ENCODE measurements at regions not wholly inside any gene's neighbourhood (a gene's known extent, or its start where the extent isn't known, plus 50 kb on each side); places are given as distances from the start of the nearest gene placed in this dataset.
"Not testable (repeated sequence)": the region's sequence is repeated elsewhere in the genome, so short reads cannot be mapped to it uniquely, and the experiment has no call there.

- no peaks in the 10 kb centered on the region for H3K9me3 Mint-ChIP-seq
- no peak overlapping the region for H3K4me3 Mint-ChIP-seq
- no peaks in the 10 kb centered on the region for H3K4me1 Mint-ChIP-seq
- no peaks in the 10 kb centered on the region for H3K36me3 Mint-ChIP-seq
- H3K27me3 Mint-ChIP-seq: peaks cover 3 to 5% of the 10 kb centered on the region in 2 donors
- no peak for DNase-seq
- no peak overlapping the region for H3K27ac Mint-ChIP-seq
- ATAC-seq (replicated peaks): no peak
These were observed 56.3 kb upstream of the DAAM1 start for GRCh38 chr14:59131938-59132795.

- Mint-ChIP-seq H3K36me3 (no peaks in the 10 kb centered on the region), H3K27ac (no peak overlapping the region), H3K4me3 (no peak overlapping the region), H3K9me3 (no peaks in the 10 kb centered on the region), H3K4me1 (no peaks in the 10 kb centered on the region), H3K27me3 (peaks cover 3 to 5% of the 10 kb centered on the region in 2 donors)
- no peak for DNase-seq
- no peak for ATAC-seq (replicated peaks)
These were observed 55.5 kb upstream of the DAAM1 start for GRCh38 chr14:59132796-59133494.

GRCh38 chr14:59133709-59134108, 54.8 kb upstream of the DAAM1 start:
- no peaks in the 10 kb centered on the region for H3K4me1 Mint-ChIP-seq
- no peak for ATAC-seq (replicated peaks)

GRCh38 chr14:59134307-59134706, 54.2 kb upstream of the DAAM1 start:
- Mint-ChIP-seq H3K27me3 (peaks cover 3 to 5% of the 10 kb centered on the region in 2 donors), H3K27ac (no peak overlapping the region), H3K4me1 (no peaks in the 10 kb centered on the region), H3K36me3 (no peaks in the 10 kb centered on the region), H3K9me3 (no peaks in the 10 kb centered on the region), H3K4me3 (no peak overlapping the region)
- DNase-seq (no peak), ATAC-seq (replicated peaks) (no peak)

More at GRCh38 chr14:59133709-59134108, 54.8 kb upstream of the DAAM1 start:
- Mint-ChIP-seq H3K36me3 (no peaks in the 10 kb centered on the region), H3K9me3 (no peaks in the 10 kb centered on the region), H3K27ac (no peak overlapping the region), H3K27me3 (peaks cover 3 to 5% of the 10 kb centered on the region in 2 donors), H3K4me3 (no peak overlapping the region)
- no peak for DNase-seq

- Mint-ChIP-seq H3K27ac (no peak overlapping the region), H3K36me3 (no peaks in the 10 kb centered on the region), H3K4me3 (no peak overlapping the region), H3K9me3 (no peaks in the 10 kb centered on the region), H3K27me3 (peaks cover 3 to 12% of the 10 kb centered on the region in 2 donors), H3K4me1 (no peaks in the 10 kb centered on the region)
- ATAC-seq (replicated peaks) (no peak), DNase-seq (no peak)
These were observed 51.2 kb upstream of the DAAM1 start for GRCh38 chr14:59137256-59137655.

- H3K27me3 Mint-ChIP-seq: peaks cover 3 to 12% of the 10 kb centered on the region in 2 donors
- not testable (repeated sequence) for H3K36me3 Mint-ChIP-seq; H3K4me1 Mint-ChIP-seq; H3K9me3 Mint-ChIP-seq; H3K27ac Mint-ChIP-seq; ATAC-seq (replicated peaks); DNase-seq; H3K4me3 Mint-ChIP-seq
These were observed 49.9 kb upstream of the DAAM1 start for GRCh38 chr14:59138576-59138975.
